Smooth muscle cell (in vitro differentiated cells): ENCODE measurements at regions not wholly inside any gene's neighbourhood (a gene's known extent, or its start where the extent isn't known, plus 50 kb on each side); places are given as distances from the start of the nearest gene placed in this dataset.

Source experiments
- DNase-seq: peaks from one replicate; lab custom pipeline; 2025; ENCODE audit not compliant: unreplicated experiment; lab: John Stamatoyannopoulos, UW
- H2AFZ ChIP-seq: fragments of 200-600 bp; sonication (generic); 2 replicates; pipeline ENCODE4 v1.6.0; 2016; ENCODE audit warnings: antibody characterized with exemption, low read depth, mild to moderate bottlenecking
- H3F3A ChIP-seq: fragments of 200-600 bp; sonication (generic); 2 replicates; pipeline ENCODE4 v1.6.0; 2017; ENCODE audit warnings: antibody characterized with exemption, low read depth
- H3K27ac ChIP-seq: fragments of 200-600 bp; sonication (generic); 2 replicates; pipeline ENCODE4 v1.5.1; 2016; ENCODE audit warnings: low read depth, mild to moderate bottlenecking
- H3K27me3 ChIP-seq: fragments of 200-600 bp; sonication (generic); 2 replicates; pipeline ENCODE4 v1.6.1; 2016; ENCODE audit warnings: low read depth, mild to moderate bottlenecking
- H3K36me3 ChIP-seq: fragments of 200-600 bp; sonication (generic); 2 replicates; pipeline ENCODE4 v1.5.1; 2016; ENCODE audit warnings: low read depth
- H3K4me1 ChIP-seq: fragments of 200-600 bp; sonication (generic); 2 replicates; pipeline ENCODE4 v1.5.1; 2016; ENCODE audit warnings: low read depth
- H3K4me2 ChIP-seq: fragments of 200-600 bp; sonication (generic); 2 replicates; pipeline ENCODE4 v1.6.0; 2016; ENCODE audit warnings: mild to moderate bottlenecking
- H3K4me3 ChIP-seq: fragments of 200-600 bp; sonication (generic); 2 replicates; pipeline ENCODE4 v1.5.1; 2016; ENCODE audit warnings: mild to moderate bottlenecking
- H3K79me2 ChIP-seq: fragments of 200-600 bp; sonication (generic); 2 replicates; pipeline ENCODE4 v1.6.0; 2016; ENCODE audit warnings: low read depth, mild to moderate bottlenecking
- H3K9ac ChIP-seq: fragments of 200-600 bp; sonication (generic); 2 replicates; pipeline ENCODE4 v1.6.0; 2016; ENCODE audit warnings: low read depth
- H3K9me3 ChIP-seq: fragments of 200-600 bp; sonication (generic); replicated peaks from 2 replicates; pipeline ENCODE4 v1.5.1; 2016; ENCODE audit warnings: low read depth
- H4K20me1 ChIP-seq: fragments of 200-600 bp; sonication (generic); 2 replicates; pipeline ENCODE4 v1.6.0; 2016; ENCODE audit warnings: low read depth
- WGBS: methylation state at CpG from one replicate; pipeline ENCODE4 v1.1.7; 2016; ENCODE audit warnings: low lambda C conversion rate; 5-methylcytosine and 5-hydroxymethylcytosine counted together
- TF ChIP-seq, protein P1 (sequence below): fragments of 200-600 bp; sonication (generic); IDR thresholded peaks from 2 replicates; pipeline ENCODE4 v1.5.1; 2017; ENCODE audit warnings: borderline replicate concordance, mild to moderate bottlenecking, antibody characterized with exemption; ENCODE audit not compliant: insufficient read depth, poor library complexity, severe bottlenecking

DNA sequence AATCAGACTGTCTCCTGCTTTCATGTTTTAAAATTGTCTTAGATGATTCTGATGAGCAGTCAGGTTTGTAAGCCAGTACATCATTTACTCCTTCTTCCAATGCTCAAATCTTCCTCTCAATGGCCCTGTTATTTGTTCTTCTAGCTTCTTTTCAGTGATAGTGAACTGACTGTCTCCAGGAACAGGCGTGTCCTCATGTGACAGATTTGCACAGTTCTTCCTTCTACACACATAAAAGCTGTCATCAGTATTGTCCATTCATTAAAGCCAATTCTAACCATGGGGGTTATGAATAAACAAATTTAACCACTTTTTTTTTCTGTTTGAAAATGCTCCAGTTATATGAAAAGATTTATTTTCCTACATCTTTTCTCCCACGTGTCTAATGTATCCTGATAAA is 308.7 kb upstream of the SORCS1 start:
- Histone ChIP-seq H3K9me3 (no peaks in the 10 kb centered on the region), H3K79me2 (no peaks in the 10 kb centered on the region), H3K4me3 (no peak overlapping the region), H3K4me1 (no peaks in the 10 kb centered on the region), H2AFZ (no peak overlapping the region), H4K20me1 (no peaks in the 10 kb centered on the region), H3K36me3 (no peaks in the 10 kb centered on the region), H3F3A (no peaks in the 10 kb centered on the region), H3K27me3 (no peaks in the 10 kb centered on the region), H3K9ac (no peak overlapping the region), H3K4me2 (no peak overlapping the region), H3K27ac (no peak overlapping the region)
- WGBS = 81% methylated on average over 2 of the region's 2 CpGs
- no peak for DNase-seq
- TF ChIP-seq, protein P1, sequence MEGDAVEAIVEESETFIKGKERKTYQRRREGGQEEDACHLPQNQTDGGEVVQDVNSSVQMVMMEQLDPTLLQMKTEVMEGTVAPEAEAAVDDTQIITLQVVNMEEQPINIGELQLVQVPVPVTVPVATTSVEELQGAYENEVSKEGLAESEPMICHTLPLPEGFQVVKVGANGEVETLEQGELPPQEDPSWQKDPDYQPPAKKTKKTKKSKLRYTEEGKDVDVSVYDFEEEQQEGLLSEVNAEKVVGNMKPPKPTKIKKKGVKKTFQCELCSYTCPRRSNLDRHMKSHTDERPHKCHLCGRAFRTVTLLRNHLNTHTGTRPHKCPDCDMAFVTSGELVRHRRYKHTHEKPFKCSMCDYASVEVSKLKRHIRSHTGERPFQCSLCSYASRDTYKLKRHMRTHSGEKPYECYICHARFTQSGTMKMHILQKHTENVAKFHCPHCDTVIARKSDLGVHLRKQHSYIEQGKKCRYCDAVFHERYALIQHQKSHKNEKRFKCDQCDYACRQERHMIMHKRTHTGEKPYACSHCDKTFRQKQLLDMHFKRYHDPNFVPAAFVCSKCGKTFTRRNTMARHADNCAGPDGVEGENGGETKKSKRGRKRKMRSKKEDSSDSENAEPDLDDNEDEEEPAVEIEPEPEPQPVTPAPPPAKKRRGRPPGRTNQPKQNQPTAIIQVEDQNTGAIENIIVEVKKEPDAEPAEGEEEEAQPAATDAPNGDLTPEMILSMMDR = no peak

DNA sequence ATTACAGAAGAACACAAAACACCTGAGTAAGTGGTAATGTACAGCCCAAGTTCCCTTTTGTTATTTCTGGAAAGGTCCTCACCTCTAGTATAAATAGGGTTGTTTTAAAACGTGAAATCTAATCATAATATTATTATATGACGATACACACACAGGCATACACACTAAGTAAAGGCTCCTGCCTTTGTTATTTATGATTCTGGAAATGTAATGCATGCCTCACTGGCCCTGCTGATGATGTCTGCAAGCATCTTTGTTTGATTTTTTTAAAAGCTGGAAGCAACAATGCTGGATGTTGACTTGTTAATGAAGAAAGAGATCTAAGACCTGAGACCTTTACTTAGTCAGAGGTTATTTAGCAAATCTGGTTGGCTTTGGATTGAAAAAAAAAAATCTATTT is 307.4 kb upstream of the SORCS1 start:
- Histone ChIP-seq H3K4me3 (no peak overlapping the region), H3K9ac (no peak overlapping the region), H3K27me3 (no peaks in the 10 kb centered on the region), H3K36me3 (no peaks in the 10 kb centered on the region), H3K27ac (no peak overlapping the region), H3K4me1 (no peaks in the 10 kb centered on the region), H3K79me2 (no peaks in the 10 kb centered on the region), H3K4me2 (no peak overlapping the region), H2AFZ (no peak overlapping the region), H4K20me1 (no peaks in the 10 kb centered on the region), H3F3A (no peaks in the 10 kb centered on the region), H3K9me3 (no peaks in the 10 kb centered on the region)
- no peak for DNase-seq
- TF ChIP-seq, protein P1 = no peak
- 86% methylated on average over 2 of the region's 2 CpGs for WGBS

DNA sequence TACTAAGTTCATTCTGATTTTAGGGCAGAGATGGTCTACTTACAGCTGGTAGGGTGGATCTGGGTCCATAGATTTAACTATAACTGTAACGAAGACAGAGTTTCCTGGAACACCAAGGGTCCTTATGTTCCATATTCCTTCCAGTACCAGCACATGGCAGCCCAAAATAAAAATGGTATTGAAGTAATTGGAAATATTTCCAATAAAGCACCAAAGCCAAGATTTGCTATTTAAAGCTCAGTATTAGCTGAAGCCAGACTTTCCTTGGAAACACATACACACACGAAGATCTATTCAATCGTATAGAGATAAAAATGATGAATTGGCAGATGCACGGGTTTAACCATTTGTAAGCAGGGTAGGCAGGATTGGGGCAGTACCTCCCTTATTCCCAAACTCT is 289.1 kb upstream of the SORCS1 start:
- DNase-seq = no peak
- Histone ChIP-seq H3K4me1 (no peaks in the 10 kb centered on the region), H3K9me3 (no peaks in the 10 kb centered on the region), H3K4me3 (no peak overlapping the region), H3K9ac (no peak overlapping the region), H3K79me2 (no peaks in the 10 kb centered on the region), H3K27ac (no peak overlapping the region), H4K20me1 (no peaks in the 10 kb centered on the region), H3K4me2 (no peak overlapping the region), H3F3A (no peaks in the 10 kb centered on the region), H3K27me3 (no peaks in the 10 kb centered on the region), H3K36me3 (no peaks in the 10 kb centered on the region), H2AFZ (no peak overlapping the region)
- TF ChIP-seq, protein P1 = no peak
- WGBS = 81% methylated on average over 4 of the region's 4 CpGs

GRCh38 chr10:107451047-107451446 is 286.5 kb upstream of the SORCS1 start:
- Histone ChIP-seq H3K9me3 (no peaks in the 10 kb centered on the region), H3K4me3 (no peak overlapping the region), H3K4me1 (no peaks in the 10 kb centered on the region), H3F3A (no peaks in the 10 kb centered on the region), H4K20me1 (no peaks in the 10 kb centered on the region), H3K9ac (no peak overlapping the region), H3K36me3 (no peaks in the 10 kb centered on the region), H2AFZ (no peak overlapping the region), H3K79me2 (no peaks in the 10 kb centered on the region), H3K4me2 (no peak overlapping the region), H3K27ac (no peak overlapping the region), H3K27me3 (no peaks in the 10 kb centered on the region)
- no peak for DNase-seq
- WGBS = 70% methylated on average over 4 of the region's 4 CpGs
- TF ChIP-seq, protein P1 = no peak
